GM21447 (cell line): ENCODE measurements at regions not wholly inside any gene's neighbourhood (a gene's known extent, or its start where the extent isn't known, plus 50 kb on each side); places are given as distances from the start of the nearest gene placed in this dataset.
"Not testable (repeated sequence)": the region's sequence is repeated elsewhere in the genome, so short reads cannot be mapped to it uniquely, and the experiment has no call there.

ENCODE experiments used
- ATAC-seq: cut with Tn5 transposase; IDR thresholded peaks from one replicate; pipeline ENCODE4 v1.9.1; 2021; ENCODE audit not compliant: unreplicated experiment

DNA sequence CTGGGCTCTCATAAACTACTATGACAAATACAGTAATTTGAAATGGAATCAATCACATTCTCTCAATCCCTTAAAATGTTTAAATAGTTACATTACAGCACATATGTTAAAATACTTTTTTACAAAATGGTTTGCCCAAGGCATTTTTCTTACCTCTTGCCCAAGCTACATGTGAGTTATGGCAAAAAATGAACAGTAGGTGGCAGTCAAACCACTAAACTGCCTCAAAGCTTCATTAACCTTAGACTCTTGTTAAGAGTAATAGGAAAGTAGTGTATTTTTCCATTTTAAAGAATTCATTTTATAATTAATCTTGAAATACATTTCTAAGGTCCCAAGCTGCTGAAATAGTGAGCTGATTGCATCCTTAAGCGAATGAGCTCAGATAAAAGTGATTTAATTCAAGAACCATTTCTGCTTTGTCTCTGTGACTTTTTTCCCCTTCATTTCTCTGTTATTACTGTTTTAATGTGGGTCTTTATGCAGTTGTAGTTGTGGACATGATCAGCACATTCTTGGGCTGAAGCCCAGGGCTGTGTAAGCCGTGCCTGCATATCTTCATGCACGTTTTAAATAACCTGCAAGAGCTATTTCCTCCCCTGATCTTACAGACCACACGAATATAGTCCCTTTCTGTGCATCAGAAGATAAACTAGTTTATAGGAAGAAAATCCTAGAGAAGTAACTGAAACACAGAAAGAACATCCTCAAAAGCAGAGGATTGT lies 311.8 kb downstream of the LNPK start:
- no peak for ATAC-seq

DNA sequence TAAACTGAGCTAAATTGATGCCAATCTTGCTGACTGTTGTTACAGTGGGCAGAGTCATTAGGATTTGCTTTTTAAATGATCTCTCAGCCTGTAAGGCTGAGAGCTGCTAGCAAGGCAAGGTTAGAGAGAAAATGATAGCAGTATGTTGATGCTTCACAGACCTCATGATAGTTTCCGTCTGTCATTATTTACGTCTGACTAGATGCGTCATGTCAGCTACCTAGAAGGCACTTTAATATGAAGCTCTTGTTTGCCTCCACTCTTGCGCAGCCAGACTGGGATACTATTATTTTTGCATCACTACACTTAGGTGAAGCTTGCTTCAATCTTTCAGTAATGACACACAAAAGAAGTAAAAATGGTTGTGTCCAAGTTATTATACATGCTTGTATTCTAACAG lies 313.8 kb downstream of the LNPK start:
- no peak for ATAC-seq

DNA sequence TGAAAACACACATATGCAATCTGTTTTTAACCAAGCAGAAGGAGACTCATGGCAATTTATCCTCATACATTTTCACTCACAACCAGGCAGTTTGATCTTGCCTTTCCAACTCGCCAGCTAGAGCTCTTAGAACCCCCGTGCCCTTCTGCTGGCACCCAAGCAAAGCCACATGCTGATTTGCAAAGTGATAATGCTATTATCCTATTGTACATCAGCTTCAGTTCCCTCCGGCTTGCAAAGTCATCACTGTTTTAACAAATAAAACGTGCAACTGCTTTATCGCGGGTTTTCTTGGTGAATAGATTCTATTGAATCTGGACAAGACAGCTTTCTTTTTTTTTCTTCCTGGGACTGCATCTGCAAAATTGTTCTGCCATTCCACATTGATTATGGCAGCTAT lies 314.6 kb downstream of the LNPK start:
- ATAC-seq, result no peak

DNA sequence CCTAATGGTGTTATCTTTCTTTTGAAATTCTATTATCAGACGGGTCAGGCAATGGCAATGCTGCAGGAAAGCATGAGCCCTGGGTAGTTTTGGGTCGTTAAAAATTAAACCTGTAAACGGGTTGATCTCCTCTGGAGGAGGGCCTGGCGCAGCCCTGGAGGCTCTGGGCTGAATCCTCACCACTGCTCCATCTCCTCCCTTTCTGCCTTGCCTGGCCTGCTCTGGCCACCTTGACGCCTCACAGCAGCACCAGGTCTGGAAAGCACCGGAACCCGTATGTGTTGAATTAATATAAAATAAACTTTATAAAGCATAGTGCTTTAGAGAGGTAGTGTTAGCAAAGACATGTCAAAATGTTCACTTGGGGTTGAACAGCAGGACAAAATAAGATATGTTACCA lies 316.1 kb downstream of the LNPK start:
- ATAC-seq, result no peak

DNA sequence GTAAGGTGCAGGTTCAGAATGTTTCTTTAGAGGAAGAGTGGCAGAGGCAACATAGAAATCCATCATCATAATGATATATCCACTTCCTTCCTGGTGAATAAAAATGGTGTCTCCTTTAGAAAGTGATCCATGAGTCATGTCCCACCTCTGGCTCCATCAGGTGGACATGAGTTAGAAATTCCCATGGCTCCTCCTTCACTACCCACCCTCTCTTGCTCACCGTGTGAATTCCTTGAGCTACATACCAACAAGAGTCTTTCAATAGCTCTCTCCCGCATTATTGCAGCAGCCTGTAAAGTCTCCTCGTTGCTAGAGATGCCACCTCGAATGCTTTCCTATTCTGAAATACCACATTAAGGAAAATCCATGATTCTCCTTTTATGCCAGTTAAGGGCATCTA lies 317.6 kb downstream of the LNPK start:
- ATAC-seq, result no peak

DNA sequence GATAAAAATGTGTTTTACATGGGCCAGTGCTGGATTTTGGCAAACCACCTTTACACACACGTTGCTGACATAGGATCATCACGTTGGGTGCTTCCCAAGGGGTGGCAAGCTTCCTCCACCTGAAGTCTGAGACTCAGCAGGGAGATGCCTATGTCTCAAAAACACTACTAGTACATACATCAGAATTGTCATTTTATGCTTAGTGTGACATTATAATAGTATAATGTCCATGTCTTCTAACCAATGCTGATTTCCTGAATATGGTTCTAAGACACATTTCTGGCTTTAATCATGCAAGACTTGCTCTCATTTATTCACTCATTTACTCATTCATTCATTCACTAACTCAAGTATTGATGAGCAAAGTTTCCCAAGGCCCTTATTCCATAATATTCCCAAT lies 322.3 kb downstream of the LNPK start:
- no peak for ATAC-seq

DNA sequence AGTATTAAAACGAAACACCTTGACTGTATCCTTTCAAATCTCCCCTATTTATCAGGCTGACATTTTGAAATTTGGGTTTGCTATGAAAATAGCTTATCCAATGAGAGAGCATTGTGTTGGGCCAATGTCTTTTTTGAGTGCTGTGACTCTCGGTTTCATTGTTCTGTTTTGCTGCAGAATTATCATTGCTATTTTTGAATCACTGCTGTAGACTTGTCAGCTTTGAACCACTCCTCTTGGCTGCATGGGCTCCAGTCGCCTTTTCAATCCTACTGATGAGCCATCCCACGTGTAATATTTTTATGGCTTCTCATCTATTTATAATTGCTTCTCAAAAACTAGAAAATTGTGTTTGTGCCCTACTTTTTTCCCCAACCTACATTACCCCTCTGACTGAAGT lies 322.8 kb downstream of the LNPK start:
- ATAC-seq, result no peak

DNA sequence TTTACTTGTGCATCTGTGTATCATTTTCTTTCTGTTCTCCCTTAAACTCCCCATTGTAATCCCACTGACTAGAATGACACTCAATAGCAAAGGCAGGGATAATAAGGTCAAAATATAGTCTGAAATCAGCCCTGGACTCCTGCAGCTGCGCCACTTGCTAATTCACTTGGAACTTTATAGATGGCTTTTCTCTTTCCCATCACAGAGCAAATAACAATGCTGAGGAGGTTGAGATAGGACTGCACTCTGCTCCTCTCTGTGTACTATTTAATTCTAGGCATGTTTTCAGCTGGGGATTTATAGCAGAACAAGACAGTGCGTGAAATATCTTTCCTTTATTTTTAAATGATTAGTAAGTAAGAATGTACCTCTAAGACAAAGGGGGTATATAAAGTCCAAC lies 324.2 kb downstream of the LNPK start:
- no peak for ATAC-seq

DNA sequence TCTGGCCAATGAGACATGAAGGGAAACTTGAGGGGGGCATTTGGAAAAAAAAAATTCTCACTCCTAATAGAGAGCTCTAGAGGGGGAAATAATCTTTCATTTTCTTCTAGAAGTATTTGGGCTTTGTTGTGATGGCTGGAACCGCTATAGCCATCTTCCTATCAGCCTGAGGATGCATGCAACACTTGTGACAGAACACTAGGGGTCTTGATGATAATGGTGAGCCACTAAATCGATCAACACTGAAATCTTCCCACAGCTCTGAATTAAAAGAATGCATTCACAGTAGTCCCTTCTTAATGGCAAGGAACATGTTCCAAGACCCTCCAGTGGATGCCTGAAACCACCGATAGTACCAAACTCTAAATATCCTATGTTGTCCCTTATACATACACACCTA lies 325.3 kb downstream of the LNPK start:
- ATAC-seq, result no peak

DNA sequence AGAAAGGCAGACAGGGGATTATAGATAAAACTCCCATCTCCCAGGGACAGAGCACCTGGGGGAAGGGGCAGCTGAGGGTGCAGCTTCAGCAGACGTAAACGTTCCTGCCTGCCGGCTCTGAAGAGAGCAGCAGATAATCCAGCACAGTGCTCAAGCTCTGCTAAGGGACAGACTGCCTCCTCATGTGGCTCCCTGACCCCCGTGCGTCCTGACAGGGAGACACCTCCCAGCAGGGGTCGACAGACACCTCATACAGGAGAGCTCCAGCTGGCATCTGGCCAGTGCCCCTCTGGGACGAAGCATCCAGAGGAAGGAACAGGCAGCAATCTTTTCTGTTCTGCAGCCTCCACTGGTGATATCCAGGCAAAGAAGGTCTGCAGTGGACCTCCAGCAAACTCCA lies 333.3 kb downstream of the LNPK start:
- not testable (repeated sequence) for ATAC-seq

DNA sequence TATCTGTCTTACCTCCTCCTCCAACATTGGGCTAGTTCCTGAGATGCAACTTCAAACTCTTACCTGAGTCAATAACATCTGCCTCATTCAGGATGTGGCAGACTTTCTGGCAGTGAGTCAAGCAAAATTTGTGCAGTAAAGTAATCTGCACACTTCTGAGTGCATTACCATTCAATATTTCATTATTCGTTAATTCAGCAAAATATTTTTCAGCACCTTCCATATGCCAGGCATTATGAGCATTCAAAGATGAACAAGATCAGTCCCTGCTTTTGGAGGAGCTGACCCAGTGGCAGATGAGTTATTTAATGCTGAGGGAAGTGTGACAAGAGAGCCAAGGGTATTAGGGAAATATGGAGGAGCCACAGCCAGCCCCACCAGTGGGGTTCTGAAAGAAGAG lies 339.7 kb downstream of the LNPK start:
- no peak for ATAC-seq

DNA sequence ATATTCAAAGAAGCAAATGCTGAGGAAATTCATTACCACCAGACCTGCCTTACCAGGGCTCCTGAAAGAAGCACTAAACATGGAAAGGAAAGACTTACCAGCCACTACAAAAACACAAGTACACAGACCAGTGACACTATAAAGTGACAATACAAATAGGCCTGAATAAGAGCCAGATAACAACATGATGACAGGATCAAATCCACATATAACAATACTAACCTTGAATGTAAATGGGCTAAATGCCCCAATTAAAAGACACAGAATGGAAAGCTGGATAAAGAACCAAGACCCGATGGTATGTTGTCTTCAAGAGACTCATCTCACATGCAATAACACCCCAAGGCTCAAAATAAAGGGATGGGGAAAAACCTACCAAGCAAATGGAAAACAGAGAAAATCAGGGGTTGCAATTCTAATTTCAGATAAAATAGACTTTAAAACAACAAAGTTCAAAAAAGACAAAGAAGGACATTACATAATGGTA lies 353.4 kb downstream of the LNPK start:
- ATAC-seq, result no peak

DNA sequence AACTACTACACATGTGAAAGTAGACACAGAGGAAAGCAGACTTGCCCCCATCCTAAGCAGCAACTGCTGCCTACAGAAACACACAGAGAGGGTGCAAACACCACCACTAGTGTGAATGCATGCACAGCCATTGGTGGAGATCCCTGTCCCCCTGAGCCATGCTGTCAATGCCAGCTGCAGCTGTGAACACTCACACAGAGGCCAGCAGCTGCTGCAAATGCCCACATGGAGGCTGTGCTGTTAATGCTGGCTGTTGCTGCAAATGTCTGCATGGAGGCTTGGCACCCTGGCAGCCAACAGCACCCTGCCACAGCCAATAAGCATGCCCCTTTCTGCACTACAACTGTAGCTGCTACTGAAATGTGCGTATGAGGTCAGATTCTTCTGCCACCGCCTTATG lies 355.0 kb downstream of the LNPK start:
- ATAC-seq, result no peak

DNA sequence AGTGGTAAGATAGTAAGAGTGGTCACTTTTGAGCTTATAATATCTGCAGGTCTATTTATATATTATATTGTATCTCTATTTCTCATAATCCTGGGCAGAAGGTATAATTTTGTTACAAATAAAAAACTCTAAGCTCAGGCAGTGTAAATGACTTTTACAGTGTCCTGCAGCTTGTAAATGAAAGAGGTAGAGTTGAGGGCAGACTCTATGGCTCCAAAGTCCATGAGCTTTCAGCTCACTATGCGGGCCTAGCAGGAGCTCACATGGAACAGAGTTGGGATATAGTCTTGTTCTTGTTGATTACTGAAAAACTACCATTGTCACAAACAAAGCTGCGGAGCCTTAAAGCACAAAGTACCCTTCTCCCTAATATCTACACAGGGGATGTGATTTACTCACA lies 361.4 kb downstream of the LNPK start:
- ATAC-seq, result no peak

DNA sequence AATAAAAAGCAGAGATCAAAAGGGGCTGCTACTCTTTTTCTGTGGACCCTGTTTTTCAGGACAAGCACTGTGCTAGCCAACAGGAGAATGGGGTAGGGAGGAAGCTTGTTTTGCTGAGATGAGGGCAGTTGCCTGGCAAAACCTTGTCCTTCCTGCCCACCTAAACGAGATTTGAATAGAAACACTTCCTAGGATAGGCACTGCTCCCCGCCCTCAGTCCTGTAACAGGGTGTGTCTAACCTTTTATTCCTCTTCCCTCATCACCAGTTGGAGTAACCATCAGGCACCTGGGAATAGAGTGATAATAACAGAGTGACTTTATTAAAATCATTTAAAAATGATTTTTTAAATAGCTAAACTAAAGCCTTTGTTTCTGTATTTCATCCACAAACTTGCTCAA lies 368.8 kb downstream of the LNPK start:
- ATAC-seq, result no peak

DNA sequence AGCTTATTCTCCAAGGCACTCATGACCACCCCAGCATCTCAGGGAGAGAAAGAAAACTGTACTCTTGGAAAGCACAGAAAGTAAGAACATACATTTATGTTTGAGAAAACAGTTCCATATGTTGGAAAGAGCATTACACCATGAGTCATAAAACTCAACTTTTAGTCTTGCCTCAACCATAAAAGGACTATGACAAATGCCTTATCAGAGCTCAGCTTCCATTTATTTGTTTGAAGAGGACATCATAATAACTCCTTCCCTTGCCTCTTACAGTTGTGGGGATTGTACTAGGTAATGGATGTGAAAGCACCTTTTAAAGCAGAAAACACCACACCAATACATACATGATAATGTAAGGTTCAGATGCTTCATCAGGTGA lies 370.8 kb downstream of the LNPK start:
- no peak for ATAC-seq

DNA sequence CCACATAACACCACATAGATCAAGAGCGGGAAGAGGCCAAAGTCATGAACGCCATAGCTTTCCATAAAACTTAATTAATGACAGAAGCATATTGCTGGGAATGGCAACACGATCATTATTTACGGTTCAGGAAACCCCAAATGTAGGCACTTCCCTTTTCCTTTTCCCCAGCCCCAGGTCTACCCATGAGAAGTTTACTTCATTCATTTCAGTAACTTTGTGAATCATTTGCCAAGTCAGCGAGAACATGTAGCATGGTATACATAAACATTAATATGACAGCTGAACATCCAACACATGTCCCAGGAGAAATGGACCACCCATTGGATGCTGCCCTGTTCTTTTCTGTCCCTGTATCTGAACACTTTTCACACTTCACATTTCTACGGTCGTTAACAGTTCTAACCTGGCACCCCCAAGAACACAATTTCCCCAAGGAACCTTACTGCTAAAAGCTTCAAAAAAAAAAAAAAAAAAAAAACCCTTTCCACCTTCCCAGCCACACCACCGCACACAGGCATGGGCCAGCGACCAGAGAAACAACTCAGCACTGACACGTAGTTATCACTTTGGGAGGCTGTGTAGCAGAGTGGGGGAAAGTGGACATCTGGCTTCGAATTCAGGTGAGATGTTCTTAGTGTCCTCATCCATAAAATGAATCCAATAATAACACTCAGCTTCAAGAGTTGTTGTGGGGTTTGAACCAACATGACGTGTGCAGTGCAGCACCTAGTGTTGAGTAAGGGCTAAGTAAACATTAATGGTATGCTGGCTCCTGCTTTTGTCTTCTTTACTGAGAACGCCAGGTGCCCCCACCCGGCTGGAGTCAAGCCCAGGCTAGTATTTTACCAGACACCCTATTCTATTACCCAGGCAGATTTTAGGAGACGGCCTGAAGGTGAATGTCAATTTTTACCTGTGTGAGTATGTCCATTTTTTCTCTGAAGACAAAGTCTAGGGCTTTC lies 371.5 kb downstream of the LNPK start:
- ATAC-seq, result no peak

DNA sequence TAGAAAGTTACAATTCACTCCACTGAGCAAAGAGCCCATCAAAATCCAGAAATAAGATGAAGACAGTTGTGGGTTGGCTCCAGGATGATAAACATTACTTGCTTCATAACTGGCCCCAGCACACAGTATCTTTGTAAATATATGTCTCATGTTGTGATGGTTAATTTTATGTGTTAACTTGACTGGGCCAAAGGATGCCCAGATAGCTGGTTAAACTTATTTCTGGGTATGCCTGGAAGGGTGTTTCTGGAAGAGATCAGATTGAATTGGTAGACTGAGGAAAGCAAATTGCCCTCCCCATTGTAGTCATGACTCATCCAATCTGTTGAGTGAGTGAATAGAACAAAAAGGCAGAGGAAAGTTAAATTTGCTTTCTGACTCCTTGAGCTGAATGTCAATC lies 373.8 kb downstream of the LNPK start:
- no peak for ATAC-seq

DNA sequence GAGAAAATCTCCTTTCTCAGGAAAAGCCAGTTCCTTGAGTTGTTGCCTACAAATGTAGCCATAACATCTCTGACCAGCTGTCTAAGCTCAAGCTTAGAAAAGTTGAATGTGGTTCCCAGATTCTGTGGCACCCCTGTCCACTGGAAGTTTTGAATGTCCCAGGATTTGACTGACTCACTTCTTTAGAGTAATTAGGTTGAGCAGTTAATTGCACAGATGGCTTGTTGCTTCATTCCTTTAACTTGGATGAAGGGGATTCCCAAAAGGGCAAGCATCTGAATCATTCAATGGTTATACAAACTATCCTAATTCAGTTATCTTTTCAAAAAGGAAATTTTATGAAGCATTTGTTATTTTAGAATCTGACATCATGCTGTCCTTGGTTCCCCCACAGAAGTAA lies 374.7 kb downstream of the LNPK start:
- ATAC-seq, result no peak

DNA sequence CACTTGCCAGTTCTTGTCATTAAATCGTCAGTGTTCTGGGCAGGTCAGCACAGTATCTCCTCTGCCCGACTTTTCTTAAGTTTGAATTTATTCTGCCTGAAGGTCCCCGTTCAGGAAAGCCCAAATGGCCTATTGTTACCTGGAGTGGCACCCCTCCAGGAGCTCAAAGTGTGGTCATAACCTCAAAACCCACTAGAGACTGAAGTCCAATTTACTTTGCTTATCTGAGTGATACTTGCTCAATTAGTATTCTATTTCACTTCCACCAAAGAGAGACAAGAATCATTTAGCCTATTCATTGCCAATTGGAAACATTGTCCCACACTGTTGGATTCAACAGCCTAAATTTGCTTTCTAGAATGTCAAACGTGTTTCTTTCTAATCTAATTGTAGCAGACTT lies 375.3 kb downstream of the LNPK start:
- no peak for ATAC-seq

DNA sequence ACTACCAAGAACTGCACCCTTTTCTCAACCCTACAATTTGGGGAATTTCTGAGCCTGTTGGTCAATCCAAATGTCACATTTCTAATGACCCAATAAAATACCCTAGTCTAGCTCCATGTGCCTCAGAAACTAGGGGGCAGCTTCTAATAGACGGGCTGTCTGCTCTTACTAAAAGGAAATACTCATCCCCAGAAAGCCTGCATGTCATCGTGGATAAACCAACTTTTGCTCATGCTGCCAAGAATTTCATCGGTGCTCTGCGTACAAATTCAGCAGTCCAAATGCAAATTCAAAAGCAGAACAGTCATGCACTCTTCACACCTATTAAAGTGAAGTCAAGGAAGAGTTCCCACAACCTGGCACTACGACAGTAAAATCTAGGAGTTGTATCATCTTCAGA lies 377.3 kb downstream of the LNPK start:
- no peak for ATAC-seq

DNA sequence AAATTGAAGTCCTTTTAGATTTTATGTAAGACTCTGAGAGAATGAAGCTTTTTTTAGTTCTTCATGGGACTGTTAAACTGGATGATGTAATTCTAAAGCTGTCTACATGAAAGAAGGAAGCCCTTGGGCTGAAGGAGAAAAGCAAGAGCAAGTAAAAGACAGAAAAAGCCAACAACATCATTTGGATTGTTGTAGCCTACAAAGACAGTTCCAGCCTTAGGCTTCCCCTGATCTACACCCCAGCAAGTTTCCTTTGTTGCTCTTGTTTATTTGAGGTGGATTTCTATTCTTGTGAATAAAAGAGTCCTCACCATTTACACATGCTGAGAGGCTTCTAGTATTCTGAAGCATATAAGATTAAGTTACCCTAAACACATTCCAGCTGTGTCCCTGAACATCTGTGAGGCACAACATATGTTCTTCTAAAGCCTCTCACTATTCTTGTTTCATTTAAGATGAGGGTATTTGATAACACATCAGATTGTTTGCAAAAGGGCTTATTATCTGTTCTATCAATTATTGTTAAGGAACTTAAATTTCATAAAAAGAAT lies 377.8 kb downstream of the LNPK start:
- no peak for ATAC-seq
